ENCODE measurements at regions not wholly inside any gene's neighbourhood (a gene's known extent, or its start where the extent isn't known, plus 50 kb on each side); places are given as distances from the start of the nearest gene placed in this dataset.

DNA sequence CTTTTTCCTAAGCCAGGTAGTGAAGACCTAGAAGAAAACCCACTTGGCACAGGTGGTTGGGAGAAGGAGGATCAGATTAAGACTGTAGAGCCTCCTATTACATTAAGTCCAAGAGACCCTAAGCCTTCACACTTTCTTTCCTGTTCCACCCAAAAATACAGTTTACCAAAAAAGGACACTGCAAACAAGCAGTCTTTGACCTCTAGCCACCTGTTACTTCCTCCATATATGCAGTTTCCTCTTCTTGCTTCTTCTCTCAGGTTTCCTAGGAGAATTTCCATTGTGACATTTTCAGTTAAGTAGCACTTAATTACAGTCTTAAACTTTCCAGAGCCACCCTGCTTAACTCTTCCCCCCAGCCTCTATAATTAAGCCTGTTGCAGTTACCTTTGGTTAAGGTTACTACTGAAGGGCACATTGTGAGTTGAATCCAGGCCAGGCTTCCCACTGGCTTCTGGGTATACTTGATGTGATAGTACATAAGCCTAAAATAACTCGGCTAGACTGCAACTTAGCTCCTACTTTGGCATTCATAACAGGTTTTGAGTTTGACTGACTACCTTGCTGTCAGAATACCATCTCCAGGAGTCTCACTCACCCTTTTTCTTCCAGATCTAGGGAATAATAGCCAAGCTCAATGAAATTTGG, 114.2 kb upstream of the UMPS start:
- TF ChIP-seq POLR2A (IDR thresholded peaks at IDR 0.05; ENCODE audit: low read depth, low read length): no peak
- TF ChIP-seq, protein P1, sequence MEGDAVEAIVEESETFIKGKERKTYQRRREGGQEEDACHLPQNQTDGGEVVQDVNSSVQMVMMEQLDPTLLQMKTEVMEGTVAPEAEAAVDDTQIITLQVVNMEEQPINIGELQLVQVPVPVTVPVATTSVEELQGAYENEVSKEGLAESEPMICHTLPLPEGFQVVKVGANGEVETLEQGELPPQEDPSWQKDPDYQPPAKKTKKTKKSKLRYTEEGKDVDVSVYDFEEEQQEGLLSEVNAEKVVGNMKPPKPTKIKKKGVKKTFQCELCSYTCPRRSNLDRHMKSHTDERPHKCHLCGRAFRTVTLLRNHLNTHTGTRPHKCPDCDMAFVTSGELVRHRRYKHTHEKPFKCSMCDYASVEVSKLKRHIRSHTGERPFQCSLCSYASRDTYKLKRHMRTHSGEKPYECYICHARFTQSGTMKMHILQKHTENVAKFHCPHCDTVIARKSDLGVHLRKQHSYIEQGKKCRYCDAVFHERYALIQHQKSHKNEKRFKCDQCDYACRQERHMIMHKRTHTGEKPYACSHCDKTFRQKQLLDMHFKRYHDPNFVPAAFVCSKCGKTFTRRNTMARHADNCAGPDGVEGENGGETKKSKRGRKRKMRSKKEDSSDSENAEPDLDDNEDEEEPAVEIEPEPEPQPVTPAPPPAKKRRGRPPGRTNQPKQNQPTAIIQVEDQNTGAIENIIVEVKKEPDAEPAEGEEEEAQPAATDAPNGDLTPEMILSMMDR (IDR thresholded peaks at IDR 0.05; ENCODE audit: extremely low read depth in 1 of 2, insufficient read depth in 1 of 2, low read depth in 1 of 2, low read length in 2 of 2): no peak
- TF ChIP-seq POLR2AphosphoS5 (IDR thresholded peaks at IDR 0.05; ENCODE audit: insufficient read depth, low read depth, low read length): no peak
